Fibroblast of the aortic adventitia (primary cell): ENCODE measurements at regions not wholly inside any gene's neighbourhood (a gene's known extent, or its start where the extent isn't known, plus 50 kb on each side); places are given as distances from the start of the nearest gene placed in this dataset.

Experiments
- DNase-seq: peaks from one replicate; pipeline ENCODE4 v3.0.0-alpha.2; 2010; ENCODE audit warnings: low read depth
- H3K4me3 ChIP-seq: 2 replicates; pipeline ENCODE4 v1.5.1; 2011; ENCODE audit warnings: low read depth, mild to moderate bottlenecking, control low read depth, low read length, moderate library complexity
- CTCF ChIP-seq: IDR thresholded peaks from 2 replicates; pipeline ENCODE4 v1.5.1; 2011; ENCODE audit warnings: mild to moderate bottlenecking, low read length, control low read depth, inconsistent platforms; ENCODE audit not compliant: insufficient read depth

- no peak overlapping the region for H3K4me3 ChIP-seq
- TF ChIP-seq CTCF, result no peak
- DNase-seq, result no peak
These were observed 260.5 kb upstream of the TMTC1 start for GRCh38 chr12:30044206-30044605.

- TF ChIP-seq CTCF, result no peak
- H3K4me3 ChIP-seq, result no peak overlapping the region
- DNase-seq, result no peak
These were observed 259.6 kb upstream of the TMTC1 start for GRCh38 chr12:30043151-30043847.

GRCh38 chr12:30041096-30041495 lies 257.4 kb upstream of the TMTC1 start:
- no peak overlapping the region for H3K4me3 ChIP-seq
- no peak for TF ChIP-seq CTCF
- DNase-seq, result peak; percentile 58

GRCh38 chr12:30030693-30031374 lies 247.1 kb upstream of the TMTC1 start:
- no peak overlapping the region for H3K4me3 ChIP-seq
- no peak for TF ChIP-seq CTCF
- no peak for DNase-seq

- no peak for TF ChIP-seq CTCF
- peak; percentile 94 for DNase-seq
These were observed 243.0 kb upstream of the TMTC1 start for GRCh38 chr12:30026621-30027234.

GRCh38 chr12:30025317-30025716 lies 241.6 kb upstream of the TMTC1 start:
- H3K4me3 ChIP-seq, result no peak overlapping the region
- peak; percentile 54 for DNase-seq
- TF ChIP-seq CTCF, result no peak

More at GRCh38 chr12:30026621-30027234, 243.0 kb upstream of the TMTC1 start:
- no peak overlapping the region for H3K4me3 ChIP-seq
